CD14-positive monocyte (primary cell): ENCODE measurements at regions not wholly inside any gene's neighbourhood (a gene's known extent, or its start where the extent isn't known, plus 50 kb on each side); places are given as distances from the start of the nearest gene placed in this dataset.

Experiments used
- DNase-seq, 3 donors: peaks; one replicate each; pipeline ENCODE4 v3.0.0-alpha.2; 2011 to 2022
- H2AFZ ChIP-seq: 2 replicates; pipeline ENCODE4 v1.6.0; 2012; ENCODE audit warnings: mild to moderate bottlenecking, low read depth, low read length, inconsistent platforms; ENCODE audit not compliant: insufficient read depth, poor library complexity, severe bottlenecking
- H3K27ac ChIP-seq, 2 donors: 1 replicate in 1 of 2; 2 replicates in 1 of 2; pipeline ENCODE4 v1.5.1; 2012 to 2013; ENCODE audit warnings: low read length in 2 of 2, control low read depth in 1 of 2, inconsistent platforms in 1 of 2, low read depth in 1 of 2, mild to moderate bottlenecking in 1 of 2
- H3K27me3 ChIP-seq, 2 donors: one replicate each; pipeline versions ENCODE4 v1.6.0 to v1.6.1; 2011 to 2013; ENCODE audit warnings: low read length in 2 of 2; ENCODE audit not compliant: control insufficient read depth in 2 of 2, insufficient read depth in 2 of 2
- H3K36me3 ChIP-seq, 2 donors: replicated peaks in 1 of 2; 1 replicate in 1 of 2; 2 replicates in 1 of 2; pipeline versions ENCODE4 v1.5.1 to v1.6.1; 2012 to 2013; ENCODE audit warnings: low read length in 2 of 2, control low read depth in 1 of 2, inconsistent platforms in 1 of 2, mild to moderate bottlenecking in 1 of 2; ENCODE audit not compliant: insufficient read depth in 2 of 2, control insufficient read depth in 1 of 2
- H3K4me1 ChIP-seq, 2 donors: 1 replicate in 1 of 2; 2 replicates in 1 of 2; pipeline versions ENCODE4 v1.5.1 to v1.6.1; 2012 to 2013; ENCODE audit warnings: low read length in 2 of 2, control low read depth in 1 of 2, inconsistent platforms in 1 of 2, mild to moderate bottlenecking in 1 of 2, moderate library complexity in 1 of 2; ENCODE audit not compliant: insufficient read depth in 2 of 2, control insufficient read depth in 1 of 2
- H3K4me2 ChIP-seq: replicated peaks from 2 replicates; pipeline ENCODE3; 2012; ENCODE audit warnings: low read length, moderate library complexity, mild to moderate bottlenecking; ENCODE audit not compliant: poor library complexity, severe bottlenecking; ENCODE audit errors: extremely low read depth
- H3K4me3 ChIP-seq, 3 experiments: fragments of 200-600 bp in 1 of 3; sonication (generic) in 1 of 3; replicated peaks in 1 of 3; 1 replicate in 2 of 3; 2 replicates in 1 of 3; pipeline ENCODE4 v1.5.1; 2011 to 2013; ENCODE audit warnings: low read length in 3 of 3, mild to moderate bottlenecking in 3 of 3, control low read depth in 2 of 3, low read depth in 2 of 3, inconsistent platforms in 1 of 3, moderate library complexity in 1 of 3
- H3K79me2 ChIP-seq: 2 replicates; pipeline ENCODE4 v1.6.0; 2012; ENCODE audit warnings: mild to moderate bottlenecking, control low read depth, inconsistent platforms, low read length, moderate library complexity; ENCODE audit not compliant: insufficient read depth
- H3K9ac ChIP-seq: 2 replicates; pipeline ENCODE4 v1.6.0; 2017; ENCODE audit warnings: low read length, mild to moderate bottlenecking; ENCODE audit not compliant: insufficient read depth, poor library complexity, severe bottlenecking
- H3K9me3 ChIP-seq, 2 donors: replicated peaks in 1 of 2; 1 replicate in 1 of 2; 2 replicates in 1 of 2; pipeline versions ENCODE4 v1.5.1 to v1.6.1; 2012 to 2013; ENCODE audit warnings: low read length in 2 of 2, control low read depth in 1 of 2; ENCODE audit not compliant: control insufficient read depth in 1 of 2, insufficient read depth in 1 of 2
- H4K20me1 ChIP-seq: 2 replicates; pipeline ENCODE4 v1.6.0; 2012; ENCODE audit warnings: mild to moderate bottlenecking, low read length, control low read depth, moderate library complexity; ENCODE audit not compliant: insufficient read depth
- H3K27ac Mint-ChIP-seq, 7 donors: one replicate each; pipeline ENCODE4 v1.8.0; 2020; ENCODE audit warnings: mild to moderate bottlenecking in 7 of 7, mixed read lengths in 7 of 7, moderate library complexity in 6 of 7, inconsistent platforms in 2 of 7
- H3K27me3 Mint-ChIP-seq, 3 donors: one replicate each; pipeline ENCODE4 v1.8.0; 2021 to 2022; ENCODE audit warnings: low read depth in 3 of 3, mild to moderate bottlenecking in 3 of 3, mixed read lengths in 3 of 3, moderate library complexity in 3 of 3, inconsistent platforms in 1 of 3
- H3K36me3 Mint-ChIP-seq, 2 donors: one replicate each; pipeline ENCODE4 v1.8.0; 2020; ENCODE audit warnings: mixed read lengths in 2 of 2, inconsistent platforms in 1 of 2, mild to moderate bottlenecking in 1 of 2
- H3K4me1 Mint-ChIP-seq: one replicate; pipeline ENCODE4 v1.8.0; 2020; ENCODE audit warnings: mild to moderate bottlenecking, mixed read lengths
- H3K4me3 Mint-ChIP-seq, 2 donors: one replicate each; pipeline ENCODE4 v1.8.0; 2020; ENCODE audit warnings: mild to moderate bottlenecking in 2 of 2, mixed read lengths in 2 of 2, moderate library complexity in 1 of 2
- H3K9me3 Mint-ChIP-seq, 7 donors: one replicate each; pipeline ENCODE4 v1.8.0; 2020 to 2022; ENCODE audit warnings: mixed read lengths in 7 of 7, mild to moderate bottlenecking in 6 of 7, moderate library complexity in 6 of 7, inconsistent platforms in 2 of 7
- CTCF ChIP-seq: fragments of 200-600 bp; IDR thresholded peaks from one replicate; pipeline ENCODE4 v1.8.0; 2022; ENCODE audit warnings: antibody characterized with exemption, mild to moderate bottlenecking
- WGBS: methylation state at CpG from one replicate; pipeline ENCODE4 v1.1.5; 2013; ENCODE audit warnings: missing lambda C conversion rate; ENCODE audit not compliant: insufficient coverage; 5-methylcytosine and 5-hydroxymethylcytosine counted together
- intact Hi-C, 2 donors: fragments of 100-400 bp; cut with micrococcal nuclease; formaldehyde crosslinking; loops; one replicate each; pipeline versions ENCODE4 v1.15.0 to v1.15.1; 2023

GRCh38 chr10:121266370-121266769 is 331.9 kb downstream of the FGFR2 start:
- Mint-ChIP-seq H3K4me3 (no peak overlapping the region), H3K4me1 (no peaks in the 10 kb centered on the region), H3K9me3 (peaks cover 0 to 4% (median 0%) of the 10 kb centered on the region in 7 donors), H3K27me3 (peaks cover 0 to 2% (median under 1%) of the 10 kb centered on the region in 3 donors), H3K36me3 (no peaks in the 10 kb centered on the region), H3K27ac (no peak overlapping the region)
- no peaks in the 10 kb centered on the region for H3K27me3 ChIP-seq
- no peaks in the 10 kb centered on the region for H3K9me3 ChIP-seq
- H3K9ac ChIP-seq = no peak overlapping the region
- H3K4me3 ChIP-seq = no peak overlapping the region
- no peak overlapping the region for H3K27ac ChIP-seq
- H3K4me2 ChIP-seq = no peak overlapping the region
- H3K4me1 ChIP-seq = no peaks in the 10 kb centered on the region
- 70% methylated on average over 2 of the region's 5 CpGs for WGBS
- H3K79me2 ChIP-seq = no peaks in the 10 kb centered on the region
- no peak for DNase-seq
- no peaks in the 10 kb centered on the region for H3K36me3 ChIP-seq
- intact Hi-C loops = no loop called here
- H4K20me1 ChIP-seq = no peaks in the 10 kb centered on the region
- TF ChIP-seq CTCF = no peak
- no peak overlapping the region for H2AFZ ChIP-seq

GRCh38 chr10:121267236-121268003 is 330.8 kb downstream of the FGFR2 start:
- H3K79me2 ChIP-seq = no peaks in the 10 kb centered on the region
- H2AFZ ChIP-seq = no peak overlapping the region
- no peaks in the 10 kb centered on the region for H3K27me3 ChIP-seq
- intact Hi-C loops = no loop called here
- no peak for TF ChIP-seq CTCF
- Mint-ChIP-seq H3K27me3 (peaks cover 0 to 2% (median 0%) of the 10 kb centered on the region in 3 donors), H3K4me1 (no peaks in the 10 kb centered on the region), H3K9me3 (peaks cover 0 to 4% (median 0%) of the 10 kb centered on the region in 7 donors), H3K27ac (no peak overlapping the region), H3K36me3 (no peaks in the 10 kb centered on the region), H3K4me3 (no peak overlapping the region)
- H4K20me1 ChIP-seq = no peaks in the 10 kb centered on the region
- DNase-seq = no peak
- H3K36me3 ChIP-seq = no peaks in the 10 kb centered on the region
- no peak overlapping the region for H3K9ac ChIP-seq
- WGBS = 92% methylated on average over 11 of the region's 11 CpGs
- no peaks in the 10 kb centered on the region for H3K4me1 ChIP-seq
- no peak overlapping the region for H3K4me2 ChIP-seq
- no peaks in the 10 kb centered on the region for H3K9me3 ChIP-seq
- no peak overlapping the region for H3K4me3 ChIP-seq
- no peak overlapping the region for H3K27ac ChIP-seq
